ENCODE measurements at regions not wholly inside any gene's neighbourhood (a gene's known extent, or its start where the extent isn't known, plus 50 kb on each side); places are given as distances from the start of the nearest gene placed in this dataset.

GRCh38 chr6:48281217-48281616, 170.2 kb upstream of the PTCHD4 start:
- TF ChIP-seq CTCF (conservative IDR thresholded peaks at IDR 0.05) (no peak), ZFX (IDR thresholded peaks at IDR 0.05) (no peak)

All from C4-2B (cell line).